ENCODE measurements at regions not wholly inside any gene's neighbourhood (a gene's known extent, or its start where the extent isn't known, plus 50 kb on each side); places are given as distances from the start of the nearest gene placed in this dataset.

DNA sequence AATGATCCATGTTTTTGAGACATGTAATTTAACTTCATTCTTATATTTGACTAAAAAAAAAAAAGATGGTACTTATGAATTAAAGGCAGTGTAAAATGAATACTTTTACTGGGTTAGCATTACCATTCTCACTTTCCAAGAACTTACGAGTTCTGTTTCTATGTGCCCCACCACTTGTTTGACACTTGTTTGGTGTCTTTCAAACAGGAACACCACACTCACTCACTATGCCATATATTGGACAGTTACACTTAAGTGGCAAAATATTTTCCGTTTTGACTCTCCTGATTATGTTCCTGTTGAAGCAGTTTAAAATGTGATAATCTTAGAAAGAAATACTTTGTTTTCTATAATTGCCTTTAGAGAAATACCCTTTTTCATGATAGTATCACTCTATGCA is 56.6 kb upstream of the ATXN7L3B start:
- TF ChIP-seq POLR2A (IDR thresholded peaks at IDR 0.05) (no peak), POLR2AphosphoS5 (IDR thresholded peaks at IDR 0.05) (no peak), EP300 (IDR thresholded peaks at IDR 0.05) (no peak)
- TF ChIP-seq, protein P1, sequence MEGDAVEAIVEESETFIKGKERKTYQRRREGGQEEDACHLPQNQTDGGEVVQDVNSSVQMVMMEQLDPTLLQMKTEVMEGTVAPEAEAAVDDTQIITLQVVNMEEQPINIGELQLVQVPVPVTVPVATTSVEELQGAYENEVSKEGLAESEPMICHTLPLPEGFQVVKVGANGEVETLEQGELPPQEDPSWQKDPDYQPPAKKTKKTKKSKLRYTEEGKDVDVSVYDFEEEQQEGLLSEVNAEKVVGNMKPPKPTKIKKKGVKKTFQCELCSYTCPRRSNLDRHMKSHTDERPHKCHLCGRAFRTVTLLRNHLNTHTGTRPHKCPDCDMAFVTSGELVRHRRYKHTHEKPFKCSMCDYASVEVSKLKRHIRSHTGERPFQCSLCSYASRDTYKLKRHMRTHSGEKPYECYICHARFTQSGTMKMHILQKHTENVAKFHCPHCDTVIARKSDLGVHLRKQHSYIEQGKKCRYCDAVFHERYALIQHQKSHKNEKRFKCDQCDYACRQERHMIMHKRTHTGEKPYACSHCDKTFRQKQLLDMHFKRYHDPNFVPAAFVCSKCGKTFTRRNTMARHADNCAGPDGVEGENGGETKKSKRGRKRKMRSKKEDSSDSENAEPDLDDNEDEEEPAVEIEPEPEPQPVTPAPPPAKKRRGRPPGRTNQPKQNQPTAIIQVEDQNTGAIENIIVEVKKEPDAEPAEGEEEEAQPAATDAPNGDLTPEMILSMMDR (IDR thresholded peaks at IDR 0.05) = no peak

Data from suprapubic skin (tissue), 4 donors.